Esophagus muscularis mucosa (tissue), 3 donors: ENCODE measurements at regions not wholly inside any gene's neighbourhood (a gene's known extent, or its start where the extent isn't known, plus 50 kb on each side); places are given as distances from the start of the nearest gene placed in this dataset.

Experiments used
- POLR2AphosphoS5 ChIP-seq, 2 donors: sonication (generic); formaldehyde crosslinking; IDR thresholded peaks; one replicate each; pipeline ENCODE4 v1.6.1; 2017; ENCODE audit warnings: antibody characterized with exemption in 2 of 2
- TF ChIP-seq, protein P1 (sequence below), 3 experiments: fragments of 200-600 bp in 2 of 3; fragments of 450-650 bp in 1 of 3; sonication (generic) in 2 of 3; IDR thresholded peaks; one replicate each; pipeline ENCODE4 v1.5.1; 2017 to 2019; ENCODE audit warnings: antibody characterized with exemption in 3 of 3, mild to moderate bottlenecking in 2 of 3, moderate library complexity in 1 of 3

GRCh38 chrX:121902463-121902862 lies 855.1 kb downstream of the GLUD2 start:
- TF ChIP-seq, protein P1, sequence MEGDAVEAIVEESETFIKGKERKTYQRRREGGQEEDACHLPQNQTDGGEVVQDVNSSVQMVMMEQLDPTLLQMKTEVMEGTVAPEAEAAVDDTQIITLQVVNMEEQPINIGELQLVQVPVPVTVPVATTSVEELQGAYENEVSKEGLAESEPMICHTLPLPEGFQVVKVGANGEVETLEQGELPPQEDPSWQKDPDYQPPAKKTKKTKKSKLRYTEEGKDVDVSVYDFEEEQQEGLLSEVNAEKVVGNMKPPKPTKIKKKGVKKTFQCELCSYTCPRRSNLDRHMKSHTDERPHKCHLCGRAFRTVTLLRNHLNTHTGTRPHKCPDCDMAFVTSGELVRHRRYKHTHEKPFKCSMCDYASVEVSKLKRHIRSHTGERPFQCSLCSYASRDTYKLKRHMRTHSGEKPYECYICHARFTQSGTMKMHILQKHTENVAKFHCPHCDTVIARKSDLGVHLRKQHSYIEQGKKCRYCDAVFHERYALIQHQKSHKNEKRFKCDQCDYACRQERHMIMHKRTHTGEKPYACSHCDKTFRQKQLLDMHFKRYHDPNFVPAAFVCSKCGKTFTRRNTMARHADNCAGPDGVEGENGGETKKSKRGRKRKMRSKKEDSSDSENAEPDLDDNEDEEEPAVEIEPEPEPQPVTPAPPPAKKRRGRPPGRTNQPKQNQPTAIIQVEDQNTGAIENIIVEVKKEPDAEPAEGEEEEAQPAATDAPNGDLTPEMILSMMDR (IDR thresholded peaks at IDR 0.05) = no peak
- TF ChIP-seq POLR2AphosphoS5 (IDR thresholded peaks at IDR 0.05) = no peak
